ENCODE measurements at regions not wholly inside any gene's neighbourhood (a gene's known extent, or its start where the extent isn't known, plus 50 kb on each side); places are given as distances from the start of the nearest gene placed in this dataset.

- Histone ChIP-seq H3K27me3 (ENCODE audit: low read depth) (peaks cover 62% of the 10 kb centered on the region), H3K27ac (replicated peaks) (no peak overlapping the region), H3K9me3 (replicated peaks) (no peaks in the 10 kb centered on the region), H3K4me3 (no peak overlapping the region), H3K36me3 (no peaks in the 10 kb centered on the region), H3K4me1 (peaks cover 29% of the 10 kb centered on the region)
- no peak for TF ChIP-seq CTCF (IDR thresholded peaks at IDR 0.05; ENCODE audit: borderline replicate concordance)
- DNase-seq: no peak
- intact Hi-C loops (cut with micrococcal nuclease): no loop called here
Measured at GRCh38 chr6:165990216-165990615, 177.4 kb downstream of the TBXT start.

- H3K4me3 ChIP-seq: peak overlapping the region; percentile 71
- no peaks in the 10 kb centered on the region for H3K36me3 ChIP-seq
- H3K9me3 ChIP-seq (replicated peaks): no peaks in the 10 kb centered on the region
- no peak for TF ChIP-seq CTCF (IDR thresholded peaks at IDR 0.05; ENCODE audit: borderline replicate concordance)
- H3K27ac ChIP-seq (replicated peaks): peak overlapping the region; percentile 52
- intact Hi-C loops (cut with micrococcal nuclease): no loop called here
- peaks cover 29% of the 10 kb centered on the region for H3K4me1 ChIP-seq
- DNase-seq: no peak
- H3K27me3 ChIP-seq (ENCODE audit: low read depth): peaks cover 75% of the 10 kb centered on the region
Measured at GRCh38 chr6:165988757-165989456, 178.7 kb downstream of the TBXT start.

- H3K27ac ChIP-seq (replicated peaks): peak overlapping the region; percentile 52
- H3K9me3 ChIP-seq (replicated peaks): no peaks in the 10 kb centered on the region
- intact Hi-C loops (cut with micrococcal nuclease): no loop called here
- H3K27me3 ChIP-seq (ENCODE audit: low read depth): peaks cover 81% of the 10 kb centered on the region
- no peaks in the 10 kb centered on the region for H3K36me3 ChIP-seq
- H3K4me1 ChIP-seq: peaks cover 29% of the 10 kb centered on the region
- H3K4me3 ChIP-seq: peak overlapping the region; percentile 71
- DNase-seq: no peak
- no peak for TF ChIP-seq CTCF (IDR thresholded peaks at IDR 0.05; ENCODE audit: borderline replicate concordance)
Measured at GRCh38 chr6:165988302-165988756, 179.3 kb downstream of the TBXT start.

GRCh38 chr6:165987483-165988301, 180.0 kb downstream of the TBXT start:
- Histone ChIP-seq H3K27ac (replicated peaks) (peak overlapping the region; percentile 52), H3K4me1 (peaks cover 29% of the 10 kb centered on the region), H3K4me3 (peak overlapping the region; percentile 71), H3K9me3 (replicated peaks) (no peaks in the 10 kb centered on the region), H3K27me3 (ENCODE audit: low read depth) (peaks cover 81% of the 10 kb centered on the region), H3K36me3 (no peaks in the 10 kb centered on the region)
- intact Hi-C loops (cut with micrococcal nuclease): no loop called here
- no peak for TF ChIP-seq CTCF (IDR thresholded peaks at IDR 0.05; ENCODE audit: borderline replicate concordance)
- DNase-seq: peak; percentile 87

- Histone ChIP-seq H3K27me3 (ENCODE audit: low read depth) (peaks cover 81% of the 10 kb centered on the region), H3K27ac (replicated peaks) (peak overlapping the region; percentile 30), H3K36me3 (no peaks in the 10 kb centered on the region), H3K9me3 (replicated peaks) (no peaks in the 10 kb centered on the region), H3K4me3 (peak overlapping the region; percentile 71), H3K4me1 (peaks cover 29% of the 10 kb centered on the region)
- intact Hi-C loops (cut with micrococcal nuclease): no loop called here
- no peak for TF ChIP-seq CTCF (IDR thresholded peaks at IDR 0.05; ENCODE audit: borderline replicate concordance)
- no peak for DNase-seq
Measured at GRCh38 chr6:165986914-165987482, 180.7 kb downstream of the TBXT start.

All from left ventricle myocardium inferior (tissue), 1 donor.